ENCODE measurements at regions not wholly inside any gene's neighbourhood (a gene's known extent, or its start where the extent isn't known, plus 50 kb on each side); places are given as distances from the start of the nearest gene placed in this dataset.

DNA sequence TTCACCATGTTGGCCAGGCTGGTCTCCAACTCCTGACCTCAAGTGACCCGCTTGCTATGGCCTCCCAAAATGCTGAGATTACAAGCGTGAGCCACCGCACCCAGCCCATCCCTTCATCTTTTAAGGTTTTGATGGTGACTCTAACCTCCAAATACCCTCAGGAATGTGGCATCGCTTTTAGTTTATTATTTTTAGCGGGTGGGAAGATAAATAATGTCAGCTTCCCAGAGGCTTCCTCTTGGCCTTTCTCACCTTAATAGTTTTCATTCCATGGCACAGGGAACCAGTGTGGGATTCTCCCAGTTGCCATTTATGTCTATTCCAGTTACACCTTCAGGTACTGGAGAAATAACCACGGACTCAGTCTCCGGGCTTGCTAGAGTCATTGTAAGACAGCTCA lies 92.1 kb upstream of the LRRN2 start:
- Histone ChIP-seq H3K18ac (ENCODE audit: extremely low read depth, low read length) (no peak overlapping the region), H3K4me3 (ENCODE audit: extremely low read depth in 1 of 4, insufficient read depth in 2 of 4, low read depth in 3 of 4, low read length in 4 of 4) (no peak overlapping the region), H3K9ac (replicated peaks in 1 of 4; ENCODE audit: extremely low read depth in 1 of 4, low read depth in 3 of 4, low read length in 3 of 4) (no peak overlapping the region), H3K4ac (replicated peaks; ENCODE audit: insufficient read length, low read depth, low read length) (no peak overlapping the region), H2BK5ac (ENCODE audit: low read depth, low read length) (no peak overlapping the region), H2BK12ac (ENCODE audit: low read depth, low read length) (no peak overlapping the region), H3K23me2 (ENCODE audit: low read depth, low read length) (no peaks in the 10 kb centered on the region), H4K91ac (replicated peaks; ENCODE audit: insufficient read length, low read length) (no peak overlapping the region), H2BK120ac (replicated peaks; ENCODE audit: low read depth, low read length) (no peak overlapping the region), H3K9me3 (ENCODE audit: insufficient read depth in 2 of 2, low read depth in 1 of 2, low read length in 1 of 2) (no peaks in the 10 kb centered on the region), H3K36me3 (ENCODE audit: control insufficient read depth in 2 of 4, insufficient read depth in 4 of 4, low read length in 3 of 4) (no peaks in the 10 kb centered on the region), H3K56ac (replicated peaks; ENCODE audit: insufficient read length, low read depth, low read length) (no peak overlapping the region), H2AK5ac (ENCODE audit: low read depth, low read length) (no peak overlapping the region), H2BK20ac (ENCODE audit: low read length) (no peak overlapping the region), H2AFZ (ENCODE audit: low read length) (no peak overlapping the region), H3K27me3 (replicated peaks in 1 of 4; ENCODE audit: control insufficient read depth in 3 of 4, extremely low read depth in 1 of 4, insufficient read depth in 3 of 4, low read length in 3 of 4) (no peaks in the 10 kb centered on the region; a peak in 2 of 7 replicates), H3K14ac (ENCODE audit: insufficient read length) (no peak overlapping the region), H3K27ac (ENCODE audit: low read depth, low read length) (no peak overlapping the region), H3K79me1 (ENCODE audit: low read depth, low read length) (no peaks in the 10 kb centered on the region), H2BK15ac (ENCODE audit: low read length) (no peak overlapping the region), H4K20me1 (replicated peaks in 1 of 2; ENCODE audit: control insufficient read depth in 1 of 2, insufficient read depth in 2 of 2, low read length in 2 of 2) (no peaks in the 10 kb centered on the region), H3K79me2 (ENCODE audit: control insufficient read depth in 1 of 2, insufficient read depth in 2 of 2, low read length in 2 of 2) (no peaks in the 10 kb centered on the region), H4K5ac (ENCODE audit: insufficient read length, low read depth, low read length) (no peak overlapping the region), H4K8ac (ENCODE audit: extremely low read depth, insufficient read depth, low read length) (no peak overlapping the region), H3K4me1 (replicated peaks in 1 of 4; ENCODE audit: control insufficient read depth in 3 of 4, insufficient read depth in 4 of 4, low read length in 3 of 4) (0 out of 7 replicates have a peak, but pooled peaks cover 0 to 3% (median 0%) of the 10 kb centered on the region in 4 experiments), H3K4me2 (ENCODE audit: insufficient read depth in 1 of 2, low read depth in 2 of 2, low read length in 2 of 2) (no peak overlapping the region), H3K23ac (ENCODE audit: insufficient read length) (no peak overlapping the region)
- POLR2A ChIA-PET (ENCODE audit: partially characterized antibody) = no interaction called here
- no peak for TF ChIP-seq POU5F1 (IDR thresholded peaks at IDR 0.05; ENCODE audit: low read depth, low read length)
- no peak for TF ChIP-seq POLR2A (IDR thresholded peaks at IDR 0.05; ENCODE audit: control extremely low read depth in 1 of 2, low read depth in 2 of 2, low read length in 2 of 2)
- TF ChIP-seq GTF2F1 (IDR thresholded peaks at IDR 0.05; ENCODE audit: borderline replicate concordance, low read depth, low read length) = no peak
- no peak for TF ChIP-seq CREB1 (IDR thresholded peaks at IDR 0.05)
- 90% methylated on average over 7 of the region's 7 CpGs; no CpG with 5 or more reads in 1 of the 2 experiments for WGBS, 2 experiments (ENCODE audit: extremely low coverage in 1 of 2, insufficient coverage in 1 of 2, insufficient read length in 1 of 2, insufficient replicate concordance in 2 of 2, low coverage in 1 of 2, low lambda C conversion rate in 2 of 2, missing lambda C conversion rate in 1 of 2)
- CTCF ChIA-PET (ENCODE audit: partially characterized antibody) = interaction anchor here (0.8 to 3.1 kb wide), 8 partner anchors 13 to 211 kb away, joined by 3 to 9 read pairs (median 3); no protein-coding TSS in a partner anchor
- no peak for DNase-seq (ENCODE audit: low read depth in 1 of 2, low spot score in 2 of 2)
- no peak for FAIRE-seq
